ENCODE measurements at regions not wholly inside any gene's neighbourhood (a gene's known extent, or its start where the extent isn't known, plus 50 kb on each side); places are given as distances from the start of the nearest gene placed in this dataset.

GRCh38 chr18:25647404-25647803, 295.4 kb upstream of the ZNF521 start:
- Histone ChIP-seq H3K4me3 (ENCODE audit: low read depth, low read length) (no peak overlapping the region), H3K27me3 (no peaks in the 10 kb centered on the region), H3K4me1 (no peaks in the 10 kb centered on the region), H3K36me3 (no peaks in the 10 kb centered on the region), H3K9me3 (no peaks in the 10 kb centered on the region)
- TF ChIP-seq, protein P1, sequence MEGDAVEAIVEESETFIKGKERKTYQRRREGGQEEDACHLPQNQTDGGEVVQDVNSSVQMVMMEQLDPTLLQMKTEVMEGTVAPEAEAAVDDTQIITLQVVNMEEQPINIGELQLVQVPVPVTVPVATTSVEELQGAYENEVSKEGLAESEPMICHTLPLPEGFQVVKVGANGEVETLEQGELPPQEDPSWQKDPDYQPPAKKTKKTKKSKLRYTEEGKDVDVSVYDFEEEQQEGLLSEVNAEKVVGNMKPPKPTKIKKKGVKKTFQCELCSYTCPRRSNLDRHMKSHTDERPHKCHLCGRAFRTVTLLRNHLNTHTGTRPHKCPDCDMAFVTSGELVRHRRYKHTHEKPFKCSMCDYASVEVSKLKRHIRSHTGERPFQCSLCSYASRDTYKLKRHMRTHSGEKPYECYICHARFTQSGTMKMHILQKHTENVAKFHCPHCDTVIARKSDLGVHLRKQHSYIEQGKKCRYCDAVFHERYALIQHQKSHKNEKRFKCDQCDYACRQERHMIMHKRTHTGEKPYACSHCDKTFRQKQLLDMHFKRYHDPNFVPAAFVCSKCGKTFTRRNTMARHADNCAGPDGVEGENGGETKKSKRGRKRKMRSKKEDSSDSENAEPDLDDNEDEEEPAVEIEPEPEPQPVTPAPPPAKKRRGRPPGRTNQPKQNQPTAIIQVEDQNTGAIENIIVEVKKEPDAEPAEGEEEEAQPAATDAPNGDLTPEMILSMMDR (IDR thresholded peaks at IDR 0.05; ENCODE audit: low read depth, low read length), result no peak
- DNase-seq, result no peak

DNA sequence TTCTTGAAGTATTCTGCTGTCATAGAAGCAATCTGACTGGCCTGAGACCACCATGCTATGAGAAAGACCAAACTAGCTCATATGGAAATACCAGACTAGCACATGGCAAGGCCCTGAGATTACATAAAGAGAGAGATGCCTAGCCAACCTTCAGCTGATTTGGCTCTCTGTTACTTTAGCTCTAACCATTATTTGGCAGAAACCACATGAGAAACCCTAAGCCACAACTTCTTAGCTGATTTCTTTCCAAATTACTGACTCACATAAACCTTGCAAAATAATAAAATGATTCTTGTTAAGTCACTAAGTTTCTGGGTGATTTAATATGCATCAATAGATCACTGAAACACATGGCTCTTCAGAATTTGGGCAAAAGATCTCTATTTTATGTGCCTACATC, 295.0 kb upstream of the ZNF521 start:
- Histone ChIP-seq H3K9me3 (no peaks in the 10 kb centered on the region), H3K36me3 (no peaks in the 10 kb centered on the region), H3K4me3 (ENCODE audit: low read depth, low read length) (no peak overlapping the region), H3K4me1 (no peaks in the 10 kb centered on the region), H3K27me3 (no peaks in the 10 kb centered on the region)
- DNase-seq, result no peak
- TF ChIP-seq, protein P1 (IDR thresholded peaks at IDR 0.05; ENCODE audit: low read depth, low read length), result no peak

DNA sequence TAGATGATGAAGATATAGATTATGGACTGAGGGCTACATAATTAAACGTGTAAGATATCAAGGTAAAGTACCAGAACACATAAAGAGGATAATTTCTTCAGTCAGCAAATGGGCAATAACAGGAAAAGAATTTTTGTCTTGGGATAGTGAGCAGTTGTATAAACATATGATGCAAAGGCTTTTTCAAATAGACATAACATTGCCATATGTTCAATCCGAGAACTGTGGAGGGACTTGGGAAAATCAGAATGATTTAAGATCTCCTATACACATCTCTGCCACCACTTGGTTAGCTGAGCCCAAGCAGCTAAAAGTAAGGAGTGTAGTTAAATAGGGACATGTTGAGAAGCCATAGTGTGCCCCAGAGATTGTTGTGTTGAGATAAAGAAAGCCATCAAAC, 287.6 kb upstream of the ZNF521 start:
- no peak for DNase-seq
- H3K4me3 ChIP-seq (ENCODE audit: low read depth, low read length), result no peak overlapping the region
- no peaks in the 10 kb centered on the region for H3K9me3 ChIP-seq
- H3K4me1 ChIP-seq, result no peaks in the 10 kb centered on the region
- H3K36me3 ChIP-seq, result no peaks in the 10 kb centered on the region
- TF ChIP-seq, protein P1 (IDR thresholded peaks at IDR 0.05; ENCODE audit: low read depth, low read length), result no peak
- no peaks in the 10 kb centered on the region for H3K27me3 ChIP-seq

DNA sequence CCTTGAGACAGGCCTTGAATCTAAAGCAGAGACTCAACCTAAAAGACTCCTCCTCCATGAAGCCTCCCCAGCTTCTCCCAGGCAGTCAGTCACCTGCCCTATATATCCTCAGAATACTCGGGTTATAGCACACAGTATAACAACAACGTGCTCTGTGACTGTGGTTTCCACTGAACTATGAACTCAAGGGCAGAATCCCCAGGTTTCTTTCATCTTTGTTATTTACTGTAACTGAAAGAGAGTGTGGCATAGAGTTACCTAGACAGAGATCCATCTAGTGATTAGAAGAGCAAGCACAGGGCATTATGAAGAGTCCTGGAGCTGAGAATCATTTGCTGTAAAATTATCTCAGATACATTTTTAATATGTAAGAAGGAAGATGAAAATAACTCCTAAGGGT, 281.6 kb upstream of the ZNF521 start:
- DNase-seq, result no peak
- Histone ChIP-seq H3K4me3 (ENCODE audit: low read depth, low read length) (no peak overlapping the region), H3K9me3 (no peaks in the 10 kb centered on the region), H3K4me1 (no peaks in the 10 kb centered on the region), H3K36me3 (no peaks in the 10 kb centered on the region), H3K27me3 (no peaks in the 10 kb centered on the region)
- TF ChIP-seq, protein P1 (IDR thresholded peaks at IDR 0.05; ENCODE audit: low read depth, low read length), result no peak

DNA sequence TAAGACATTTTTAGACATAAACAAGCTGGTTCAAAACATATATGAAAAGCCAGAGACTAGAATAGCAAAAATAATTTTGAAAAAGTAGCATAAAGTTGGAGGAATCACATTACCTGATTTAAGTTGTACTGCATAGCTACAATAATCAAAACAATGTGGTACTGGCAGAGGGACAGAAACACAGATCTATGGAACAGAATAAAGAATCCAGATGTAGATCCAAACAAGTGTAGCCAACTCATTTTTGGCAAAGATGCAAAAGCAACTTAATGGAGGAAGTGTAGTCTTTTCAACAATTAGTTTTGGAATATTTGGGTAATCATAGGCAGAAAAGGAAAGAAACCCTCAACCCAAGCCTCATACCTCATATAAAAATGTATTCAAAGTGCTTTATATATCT, 278.7 kb upstream of the ZNF521 start:
- Histone ChIP-seq H3K4me1 (no peaks in the 10 kb centered on the region), H3K36me3 (no peaks in the 10 kb centered on the region), H3K9me3 (no peaks in the 10 kb centered on the region), H3K4me3 (ENCODE audit: low read depth, low read length) (no peak overlapping the region), H3K27me3 (no peaks in the 10 kb centered on the region)
- DNase-seq, result no peak
- TF ChIP-seq, protein P1 (IDR thresholded peaks at IDR 0.05; ENCODE audit: low read depth, low read length), result no peak

- no peaks in the 10 kb centered on the region for H3K36me3 ChIP-seq
- TF ChIP-seq, protein P1 (IDR thresholded peaks at IDR 0.05; ENCODE audit: low read depth, low read length), result no peak
Observed at GRCh38 chr18:25621682-25622081, 269.7 kb upstream of the ZNF521 start.

More at GRCh38 chr18:25621682-25622081, 269.7 kb upstream of the ZNF521 start:
- H3K9me3 ChIP-seq, result no peaks in the 10 kb centered on the region
- H3K4me1 ChIP-seq, result no peaks in the 10 kb centered on the region
- DNase-seq, result no peak
- H3K4me3 ChIP-seq (ENCODE audit: low read depth, low read length), result no peak overlapping the region
- H3K27me3 ChIP-seq, result no peaks in the 10 kb centered on the region
